ENCODE measurements at regions not wholly inside any gene's neighbourhood (a gene's known extent, or its start where the extent isn't known, plus 50 kb on each side); places are given as distances from the start of the nearest gene placed in this dataset.

GRCh38 chr2:219778189-219778588 is 150.8 kb downstream of the SLC4A3 start:
- TF ChIP-seq CTCF (IDR thresholded peaks at IDR 0.05) (no peak), POLR2AphosphoS5 (IDR thresholded peaks at IDR 0.05) (no peak), EP300 (IDR thresholded peaks at IDR 0.05) (no peak), POLR2A (IDR thresholded peaks at IDR 0.05) (no peak)
